ENCODE measurements at regions not wholly inside any gene's neighbourhood (a gene's known extent, or its start where the extent isn't known, plus 50 kb on each side); places are given as distances from the start of the nearest gene placed in this dataset.

DNA sequence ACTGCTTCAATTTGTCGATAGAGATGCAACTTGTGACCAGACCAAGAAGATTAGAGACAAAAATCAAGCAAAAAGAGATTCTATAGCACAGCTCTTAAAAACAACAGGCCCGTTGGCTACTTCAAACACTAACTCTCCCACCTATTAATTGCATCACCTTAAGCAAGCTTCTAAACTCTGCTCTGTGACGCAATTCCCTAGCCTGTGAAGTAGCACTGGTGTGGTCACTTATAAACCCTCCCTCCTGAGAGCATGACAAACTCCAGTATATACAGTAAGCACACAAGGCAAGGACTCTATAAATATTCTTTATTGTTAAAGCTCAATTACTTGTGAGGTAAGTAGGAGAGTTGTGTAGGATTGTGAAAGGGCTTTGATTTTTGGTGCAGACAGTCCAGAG is 72.3 kb downstream of the CMPK2 start:
- Histone ChIP-seq H3K18ac (ENCODE audit: extremely low read depth, low read length) (no peak overlapping the region), H3K4ac (replicated peaks; ENCODE audit: insufficient read length, low read depth, low read length) (no peak overlapping the region), H2BK120ac (replicated peaks; ENCODE audit: low read depth, low read length) (no peak overlapping the region), H3K79me1 (ENCODE audit: low read depth, low read length) (no peaks in the 10 kb centered on the region), H3K23me2 (ENCODE audit: low read depth, low read length) (no peaks in the 10 kb centered on the region), H3K9ac (replicated peaks in 1 of 4; ENCODE audit: extremely low read depth in 1 of 4, low read depth in 3 of 4, low read length in 3 of 4) (no peak overlapping the region), H2BK12ac (ENCODE audit: low read depth, low read length) (no peak overlapping the region), H3K23ac (ENCODE audit: insufficient read length) (no peak overlapping the region), H4K8ac (ENCODE audit: extremely low read depth, insufficient read depth, low read length) (no peak overlapping the region), H3K27ac (ENCODE audit: low read depth, low read length) (no peak overlapping the region), H2BK15ac (ENCODE audit: low read length) (no peak overlapping the region), H3K4me1 (replicated peaks in 1 of 4; ENCODE audit: control insufficient read depth in 3 of 4, insufficient read depth in 4 of 4, low read length in 3 of 4) (no peaks in the 10 kb centered on the region), H4K5ac (ENCODE audit: insufficient read length, low read depth, low read length) (no peak overlapping the region), H3K27me3 (replicated peaks in 1 of 4; ENCODE audit: control insufficient read depth in 3 of 4, extremely low read depth in 1 of 4, insufficient read depth in 3 of 4, low read length in 3 of 4) (no peaks in the 10 kb centered on the region), H3K4me2 (ENCODE audit: insufficient read depth in 1 of 2, low read depth in 2 of 2, low read length in 2 of 2) (no peak overlapping the region), H4K20me1 (replicated peaks in 1 of 2; ENCODE audit: control insufficient read depth in 1 of 2, insufficient read depth in 2 of 2, low read length in 2 of 2) (no peaks in the 10 kb centered on the region), H3K14ac (ENCODE audit: insufficient read length) (no peak overlapping the region), H3K4me3 (ENCODE audit: extremely low read depth in 1 of 4, insufficient read depth in 2 of 4, low read depth in 3 of 4, low read length in 4 of 4) (no peak overlapping the region), H2BK5ac (ENCODE audit: low read depth, low read length) (no peak overlapping the region), H4K91ac (replicated peaks; ENCODE audit: insufficient read length, low read length) (no peak overlapping the region), H2AK5ac (ENCODE audit: low read depth, low read length) (no peak overlapping the region), H3K9me3 (ENCODE audit: insufficient read depth in 2 of 2, low read depth in 1 of 2, low read length in 1 of 2) (no peaks in the 10 kb centered on the region), H3K36me3 (ENCODE audit: control insufficient read depth in 2 of 4, insufficient read depth in 4 of 4, low read length in 3 of 4) (no peaks in the 10 kb centered on the region), H3K79me2 (ENCODE audit: control insufficient read depth in 1 of 2, insufficient read depth in 2 of 2, low read length in 2 of 2) (no peaks in the 10 kb centered on the region), H3K56ac (replicated peaks; ENCODE audit: insufficient read length, low read depth, low read length) (no peak overlapping the region), H2AFZ (ENCODE audit: low read length) (no peak overlapping the region), H2BK20ac (ENCODE audit: low read length) (no peak overlapping the region)
- POLR2A ChIA-PET (ENCODE audit: partially characterized antibody) = no interaction called here
- FAIRE-seq (no peak), DNase-seq (ENCODE audit: low read depth in 1 of 2, low spot score in 2 of 2) (no peak)
- CTCF ChIA-PET (ENCODE audit: partially characterized antibody) = interaction anchor here (0.9 to 3.9 kb wide), 4 partner anchors 9 to 73 kb away, joined by 3 to 23 read pairs (median 6); partner anchors contain the start of gene CMPK2
- WGBS, 2 experiments (ENCODE audit: extremely low coverage in 1 of 2, insufficient coverage in 1 of 2, insufficient read length in 1 of 2, insufficient replicate concordance in 2 of 2, low coverage in 1 of 2, low lambda C conversion rate in 2 of 2, missing lambda C conversion rate in 1 of 2) = 90% methylated on average over 3 of the region's 3 CpGs; no CpG with 5 or more reads in 1 of the 2 experiments
- TF ChIP-seq MAFK (IDR thresholded peaks at IDR 0.05; ENCODE audit: low read depth, low read length) (no peak), CEBPB (IDR thresholded peaks at IDR 0.05; ENCODE audit: low read depth, low read length) (peak; percentile 67; the same call in 1 of the 2 replicates)

Data from H1 (cell line).